ENCODE measurements at regions not wholly inside any gene's neighbourhood (a gene's known extent, or its start where the extent isn't known, plus 50 kb on each side); places are given as distances from the start of the nearest gene placed in this dataset.

- no peak for FAIRE-seq
- dilution Hi-C loops (cut with MboI; ENCODE audit: extremely low pct_ligation_motif_present, low sequenced_read_pairs), result no loop called here
These were observed 381.5 kb downstream of the ALG10 start for GRCh38 chr12:34403706-34404376.

More at GRCh38 chr12:34403706-34404376, 381.5 kb downstream of the ALG10 start:
- Histone ChIP-seq H4K20me1 (replicated peaks; ENCODE audit: control insufficient read depth, extremely low read depth, insufficient read depth, low read length) (no peaks in the 10 kb centered on the region), H2AFZ (ENCODE audit: low read depth, low read length) (no peak overlapping the region), H3K79me2 (ENCODE audit: control insufficient read depth, insufficient read depth, low read length) (no peaks in the 10 kb centered on the region), H3K27me3 (ENCODE audit: control insufficient read depth in 2 of 2, insufficient read depth in 2 of 2, low read length in 2 of 2) (no peaks in the 10 kb centered on the region), H3K27ac (ENCODE audit: insufficient read depth, low read depth, low read length) (no peak overlapping the region), H3K36me3 (ENCODE audit: control insufficient read depth in 2 of 2, extremely low read depth in 1 of 2, insufficient read depth in 2 of 2, low read length in 2 of 2) (no peaks in the 10 kb centered on the region), H3K4me1 (ENCODE audit: control insufficient read depth, extremely low read depth, insufficient read depth, low read length) (no peaks in the 10 kb centered on the region), H3K9me3 (replicated peaks; ENCODE audit: control insufficient read depth, insufficient read depth, low read length) (peaks cover 3% of the 10 kb centered on the region), H3K4me3 (replicated peaks in 1 of 3; ENCODE audit: insufficient read depth in 1 of 3, low read depth in 1 of 3, low read length in 3 of 3) (no peak overlapping the region), H3K9me1 (replicated peaks; ENCODE audit: control insufficient read depth, extremely low read depth, insufficient read depth, low read length) (no peaks in the 10 kb centered on the region), H3K4me2 (ENCODE audit: insufficient read depth, low read length) (no peak overlapping the region), H3K9ac (replicated peaks; ENCODE audit: extremely low read depth, insufficient read depth, low read length) (no peak overlapping the region)
- ChIA-PET POLR2A (no interaction called here), CTCF (no interaction called here)
- TF ChIP-seq CTCF (IDR thresholded peaks at IDR 0.05; ENCODE audit: extremely low read depth in 1 of 2, insufficient read depth in 1 of 2, low read depth in 1 of 2, low read length in 2 of 2) (no peak), MAX (IDR thresholded peaks at IDR 0.05; ENCODE audit: insufficient read depth, insufficient read length) (no peak), GATA2 (IDR thresholded peaks at IDR 0.05; ENCODE audit: insufficient read depth, insufficient read length, low read depth, low read length) (no peak), MYC (IDR thresholded peaks at IDR 0.05; ENCODE audit: low read depth, low read length) (no peak), POLR2A (IDR thresholded peaks at IDR 0.05; ENCODE audit: low read depth, low read length) (no peak), EZH2 (IDR thresholded peaks at IDR 0.05; ENCODE audit: borderline replicate concordance, low read depth, low read length, severe bottlenecking) (no peak), FOS (IDR thresholded peaks at IDR 0.05; ENCODE audit: borderline replicate concordance, insufficient read depth, low read length) (no peak), POLR2AphosphoS5 (IDR thresholded peaks at IDR 0.05; ENCODE audit: insufficient read depth, low read depth, low read length) (no peak), JUN (IDR thresholded peaks at IDR 0.05; ENCODE audit: borderline replicate concordance, insufficient read depth, insufficient read length, low read depth) (no peak)
- no peak for DNase-seq (ENCODE audit: low read depth, low spot score)
- intact Hi-C loops (cut with micrococcal nuclease), result no loop called here
- no TSS peak for BruUV-seq (replicated peaks)
